Esophagus muscularis mucosa (tissue), 3 donors: ENCODE measurements at regions not wholly inside any gene's neighbourhood (a gene's known extent, or its start where the extent isn't known, plus 50 kb on each side); places are given as distances from the start of the nearest gene placed in this dataset.

Source experiments
- POLR2A ChIP-seq: fragments of 450-650 bp; IDR thresholded peaks from one replicate; pipeline ENCODE4 v1.6.1; 2017; ENCODE audit warnings: antibody characterized with exemption, moderate library complexity, mild to moderate bottlenecking, low read depth
- TF ChIP-seq, protein P1 (sequence below), 3 experiments: fragments of 200-600 bp in 2 of 3; fragments of 450-650 bp in 1 of 3; sonication (generic) in 2 of 3; IDR thresholded peaks; one replicate each; pipeline ENCODE4 v1.5.1; 2017 to 2019; ENCODE audit warnings: antibody characterized with exemption in 3 of 3, mild to moderate bottlenecking in 2 of 3, moderate library complexity in 1 of 3

- TF ChIP-seq, protein P1, sequence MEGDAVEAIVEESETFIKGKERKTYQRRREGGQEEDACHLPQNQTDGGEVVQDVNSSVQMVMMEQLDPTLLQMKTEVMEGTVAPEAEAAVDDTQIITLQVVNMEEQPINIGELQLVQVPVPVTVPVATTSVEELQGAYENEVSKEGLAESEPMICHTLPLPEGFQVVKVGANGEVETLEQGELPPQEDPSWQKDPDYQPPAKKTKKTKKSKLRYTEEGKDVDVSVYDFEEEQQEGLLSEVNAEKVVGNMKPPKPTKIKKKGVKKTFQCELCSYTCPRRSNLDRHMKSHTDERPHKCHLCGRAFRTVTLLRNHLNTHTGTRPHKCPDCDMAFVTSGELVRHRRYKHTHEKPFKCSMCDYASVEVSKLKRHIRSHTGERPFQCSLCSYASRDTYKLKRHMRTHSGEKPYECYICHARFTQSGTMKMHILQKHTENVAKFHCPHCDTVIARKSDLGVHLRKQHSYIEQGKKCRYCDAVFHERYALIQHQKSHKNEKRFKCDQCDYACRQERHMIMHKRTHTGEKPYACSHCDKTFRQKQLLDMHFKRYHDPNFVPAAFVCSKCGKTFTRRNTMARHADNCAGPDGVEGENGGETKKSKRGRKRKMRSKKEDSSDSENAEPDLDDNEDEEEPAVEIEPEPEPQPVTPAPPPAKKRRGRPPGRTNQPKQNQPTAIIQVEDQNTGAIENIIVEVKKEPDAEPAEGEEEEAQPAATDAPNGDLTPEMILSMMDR (IDR thresholded peaks at IDR 0.05), result no peak
- no peak for TF ChIP-seq POLR2A
Measured at GRCh38 chr18:70762812-70763211, 474.0 kb downstream of the SOCS6 start.
